Astrocyte (in vitro differentiated cells and primary cell): ENCODE measurements at regions not wholly inside any gene's neighbourhood (a gene's known extent, or its start where the extent isn't known, plus 50 kb on each side); places are given as distances from the start of the nearest gene placed in this dataset.

Experiments used
- EZH2 ChIP-seq: IDR thresholded peaks from 2 replicates; pipeline ENCODE4 v1.6.1; 2012; ENCODE audit warnings: mild to moderate bottlenecking, low read length, inconsistent platforms; ENCODE audit not compliant: insufficient read depth
- TF ChIP-seq, protein P1 (sequence below): IDR thresholded peaks from 2 replicates; pipeline ENCODE4 v1.5.1; 2011; ENCODE audit warnings: low read depth, mild to moderate bottlenecking, inconsistent platforms, low read length, moderate library complexity; ENCODE audit not compliant: insufficient read depth

DNA sequence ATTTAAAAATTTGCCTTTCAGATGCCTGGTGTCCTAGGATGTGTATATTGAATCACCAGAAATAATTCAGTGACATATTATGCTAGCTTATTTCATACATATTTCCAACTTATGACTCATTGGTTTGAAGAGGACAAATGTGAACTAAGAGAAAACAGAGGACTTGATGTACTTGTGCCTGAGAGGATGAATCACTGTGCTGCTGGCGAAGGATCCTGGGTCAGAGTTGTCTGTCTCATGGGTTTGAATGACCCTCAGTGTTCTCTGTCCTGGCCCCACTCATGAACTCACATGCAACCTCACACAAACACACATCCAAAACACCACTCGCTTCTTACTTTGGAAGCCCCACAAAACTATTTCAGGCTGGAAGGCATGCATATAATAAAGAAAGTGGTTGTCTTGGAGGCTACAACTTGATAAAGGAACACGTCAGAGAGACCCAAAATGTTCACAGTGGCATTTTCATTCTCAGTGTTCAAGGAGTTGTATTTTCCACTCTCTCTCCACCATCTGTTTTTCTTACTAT is 129.0 kb upstream of the SPRY2 start:
- TF ChIP-seq, protein P1, sequence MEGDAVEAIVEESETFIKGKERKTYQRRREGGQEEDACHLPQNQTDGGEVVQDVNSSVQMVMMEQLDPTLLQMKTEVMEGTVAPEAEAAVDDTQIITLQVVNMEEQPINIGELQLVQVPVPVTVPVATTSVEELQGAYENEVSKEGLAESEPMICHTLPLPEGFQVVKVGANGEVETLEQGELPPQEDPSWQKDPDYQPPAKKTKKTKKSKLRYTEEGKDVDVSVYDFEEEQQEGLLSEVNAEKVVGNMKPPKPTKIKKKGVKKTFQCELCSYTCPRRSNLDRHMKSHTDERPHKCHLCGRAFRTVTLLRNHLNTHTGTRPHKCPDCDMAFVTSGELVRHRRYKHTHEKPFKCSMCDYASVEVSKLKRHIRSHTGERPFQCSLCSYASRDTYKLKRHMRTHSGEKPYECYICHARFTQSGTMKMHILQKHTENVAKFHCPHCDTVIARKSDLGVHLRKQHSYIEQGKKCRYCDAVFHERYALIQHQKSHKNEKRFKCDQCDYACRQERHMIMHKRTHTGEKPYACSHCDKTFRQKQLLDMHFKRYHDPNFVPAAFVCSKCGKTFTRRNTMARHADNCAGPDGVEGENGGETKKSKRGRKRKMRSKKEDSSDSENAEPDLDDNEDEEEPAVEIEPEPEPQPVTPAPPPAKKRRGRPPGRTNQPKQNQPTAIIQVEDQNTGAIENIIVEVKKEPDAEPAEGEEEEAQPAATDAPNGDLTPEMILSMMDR = no peak
- TF ChIP-seq EZH2 = no peak
